ENCODE measurements at regions not wholly inside any gene's neighbourhood (a gene's known extent, or its start where the extent isn't known, plus 50 kb on each side); places are given as distances from the start of the nearest gene placed in this dataset.

GRCh38 chr5:116370886-116371285, 203.7 kb downstream of the SEMA6A start (continued):
- TF ChIP-seq CHD7 (IDR thresholded peaks at IDR 0.05; ENCODE audit: insufficient replicate concordance, low read length) (no peak), SP4 (IDR thresholded peaks at IDR 0.05; ENCODE audit: low read length) (no peak)

Measured in H1 (cell line).